Hepatocyte (in vitro differentiated cells): ENCODE measurements at regions not wholly inside any gene's neighbourhood (a gene's known extent, or its start where the extent isn't known, plus 50 kb on each side); places are given as distances from the start of the nearest gene placed in this dataset.
A peak's percentile ranks its signal among the peaks of the same experiment; 100 is the strongest.

Source experiments
- DNase-seq: peaks from one replicate; pipeline ENCODE4 v3.0.0-alpha.2; 2016; ENCODE audit warnings: low spot score
- H2AFZ ChIP-seq: fragments of 200-600 bp; sonication (generic); 2 replicates; pipeline ENCODE4 v1.6.0; 2016; ENCODE audit warnings: antibody characterized with exemption, mild to moderate bottlenecking
- H3K27ac ChIP-seq: fragments of 200-600 bp; sonication (generic); 2 replicates; pipeline ENCODE4 v1.5.1; 2016; ENCODE audit warnings: mild to moderate bottlenecking
- H3K27me3 ChIP-seq: fragments of 200-600 bp; sonication (generic); 2 replicates; pipeline ENCODE4 v1.6.1; 2016
- H3K36me3 ChIP-seq: fragments of 200-600 bp; sonication (generic); replicated peaks from 2 replicates; pipeline ENCODE4 v1.5.1; 2016; ENCODE audit warnings: low read depth; ENCODE audit not compliant: insufficient read depth
- H3K4me1 ChIP-seq: fragments of 200-600 bp; sonication (generic); 2 replicates; pipeline ENCODE4 v1.5.1; 2016; ENCODE audit warnings: mild to moderate bottlenecking, moderate library complexity; ENCODE audit not compliant: insufficient read depth
- H3K4me2 ChIP-seq: fragments of 200-600 bp; sonication (generic); 2 replicates; pipeline ENCODE4 v1.6.0; 2016
- H3K4me3 ChIP-seq: fragments of 200-600 bp; sonication (generic); 2 replicates; pipeline ENCODE4 v1.5.1; 2016; ENCODE audit warnings: mild to moderate bottlenecking
- H3K79me2 ChIP-seq: fragments of 200-600 bp; sonication (generic); 2 replicates; pipeline ENCODE4 v1.6.0; 2017; ENCODE audit warnings: mild to moderate bottlenecking
- H3K9me2 ChIP-seq: fragments of 200-600 bp; sonication (generic); replicated peaks from 2 replicates; pipeline ENCODE4 v1.6.0; 2017; ENCODE audit warnings: mild to moderate bottlenecking; ENCODE audit not compliant: insufficient read depth
- H3K9me3 ChIP-seq: fragments of 200-600 bp; sonication (generic); 2 replicates; pipeline ENCODE4 v1.5.1; 2016; ENCODE audit warnings: low read depth, mild to moderate bottlenecking
- H4K20me1 ChIP-seq: fragments of 200-600 bp; sonication (generic); 2 replicates; pipeline ENCODE4 v1.6.0; 2016; ENCODE audit warnings: mild to moderate bottlenecking; ENCODE audit not compliant: insufficient read depth, poor library complexity, severe bottlenecking
- CTCF ChIP-seq: fragments of 200-600 bp; sonication (generic); IDR thresholded peaks from 2 replicates; pipeline ENCODE4 v1.5.1; 2016; ENCODE audit warnings: antibody characterized with exemption, mild to moderate bottlenecking; ENCODE audit not compliant: poor library complexity
- EZH2 ChIP-seq: fragments of 200-600 bp; sonication (generic); IDR thresholded peaks from 2 replicates; pipeline ENCODE4 v1.6.1; 2016; ENCODE audit warnings: antibody characterized with exemption, mild to moderate bottlenecking, borderline replicate concordance
- EZH2phosphoT487 ChIP-seq: fragments of 200-600 bp; sonication (generic); IDR thresholded peaks from one replicate; pipeline ENCODE4 v1.6.1; 2018; ENCODE audit warnings: antibody characterized with exemption, mild to moderate bottlenecking, low read depth, moderate library complexity; ENCODE audit not compliant: unreplicated experiment, severe bottlenecking
- WGBS: methylation state at CpG from one replicate; pipeline ENCODE4 v1.1.6; 2016; ENCODE audit warnings: low lambda C conversion rate; ENCODE audit errors: missing lambda C conversion rate; 5-methylcytosine and 5-hydroxymethylcytosine counted together

GRCh38 chr3:46112296-46112695 lies 85.0 kb upstream of the XCR1 start:
- no peak overlapping the region for H2AFZ ChIP-seq
- no peaks in the 10 kb centered on the region for H4K20me1 ChIP-seq
- H3K4me1 ChIP-seq: peaks cover 3% of the 10 kb centered on the region
- no peaks in the 10 kb centered on the region for H3K9me3 ChIP-seq
- no peak overlapping the region for H3K4me3 ChIP-seq
- no peaks in the 10 kb centered on the region for H3K36me3 ChIP-seq
- H3K9me2 ChIP-seq: no peaks in the 10 kb centered on the region
- no peaks in the 10 kb centered on the region for H3K27me3 ChIP-seq
- no peak for TF ChIP-seq EZH2phosphoT487
- no peak for TF ChIP-seq EZH2
- no peak for TF ChIP-seq CTCF
- no peak for DNase-seq
- H3K4me2 ChIP-seq: no peak overlapping the region
- WGBS: 90% methylated on average over 3 of the region's 3 CpGs
- H3K27ac ChIP-seq: no peak overlapping the region
- H3K79me2 ChIP-seq: no peaks in the 10 kb centered on the region

GRCh38 chr3:46110701-46111493 lies 83.6 kb upstream of the XCR1 start:
- Histone ChIP-seq H4K20me1 (no peaks in the 10 kb centered on the region), H3K4me3 (no peak overlapping the region), H3K4me2 (no peak overlapping the region), H3K79me2 (no peaks in the 10 kb centered on the region), H3K4me1 (peaks cover 3% of the 10 kb centered on the region), H2AFZ (no peak overlapping the region), H3K9me3 (no peaks in the 10 kb centered on the region), H3K36me3 (no peaks in the 10 kb centered on the region), H3K27ac (no peak overlapping the region), H3K9me2 (no peaks in the 10 kb centered on the region), H3K27me3 (no peaks in the 10 kb centered on the region)
- DNase-seq: peak; percentile 51
- TF ChIP-seq EZH2phosphoT487 (no peak), EZH2 (no peak), CTCF (no peak)
- 76% methylated on average over 9 of the region's 9 CpGs for WGBS

GRCh38 chr3:46107682-46108081 lies 80.4 kb upstream of the XCR1 start:
- peaks cover 3% of the 10 kb centered on the region for H3K4me1 ChIP-seq
- DNase-seq: no peak
- no peak overlapping the region for H3K4me3 ChIP-seq
- H3K27ac ChIP-seq: no peak overlapping the region
- 82% methylated on average over 4 of the region's 4 CpGs for WGBS
- no peak overlapping the region for H3K4me2 ChIP-seq
- no peaks in the 10 kb centered on the region for H3K9me3 ChIP-seq
- H3K79me2 ChIP-seq: no peaks in the 10 kb centered on the region
- no peaks in the 10 kb centered on the region for H3K36me3 ChIP-seq
- H3K27me3 ChIP-seq: no peaks in the 10 kb centered on the region
- no peaks in the 10 kb centered on the region for H4K20me1 ChIP-seq
- no peaks in the 10 kb centered on the region for H3K9me2 ChIP-seq
- TF ChIP-seq CTCF (no peak), EZH2 (no peak), EZH2phosphoT487 (no peak)
- no peak overlapping the region for H2AFZ ChIP-seq
